ENCODE measurements at regions not wholly inside any gene's neighbourhood (a gene's known extent, or its start where the extent isn't known, plus 50 kb on each side); places are given as distances from the start of the nearest gene placed in this dataset.

- no peak for DNase-seq (ENCODE audit: extremely low read depth in 1 of 2, low read depth in 1 of 2)
Observed at GRCh38 chr21:35361988-35362387, 312.9 kb upstream of the RUNX1 start.

GRCh38 chr21:35360870-35361570 is 311.9 kb upstream of the RUNX1 start:
- no peak for DNase-seq (ENCODE audit: extremely low read depth in 1 of 2, low read depth in 1 of 2)

DNA sequence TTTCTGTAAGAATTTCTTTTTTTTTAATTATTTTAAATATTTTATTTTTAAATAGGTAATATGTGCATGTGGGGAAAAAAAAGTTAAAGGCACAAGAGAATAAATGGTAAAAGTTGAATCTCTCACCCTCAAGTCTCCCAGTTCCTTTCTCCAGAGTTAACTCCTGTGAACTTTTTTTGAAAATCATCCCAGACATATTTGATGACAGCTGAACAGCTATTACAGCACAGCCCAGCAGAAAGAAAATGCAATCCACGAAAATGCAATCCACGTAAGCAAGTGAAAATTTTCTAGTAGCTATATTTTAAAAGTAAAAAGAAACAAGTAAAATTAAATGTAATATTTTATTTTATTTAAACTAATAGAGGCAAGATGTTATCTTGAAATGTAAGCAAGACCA is 310.0 kb upstream of the RUNX1 start:
- DNase-seq (ENCODE audit: extremely low read depth in 1 of 2, low read depth in 1 of 2) = no peak

DNA sequence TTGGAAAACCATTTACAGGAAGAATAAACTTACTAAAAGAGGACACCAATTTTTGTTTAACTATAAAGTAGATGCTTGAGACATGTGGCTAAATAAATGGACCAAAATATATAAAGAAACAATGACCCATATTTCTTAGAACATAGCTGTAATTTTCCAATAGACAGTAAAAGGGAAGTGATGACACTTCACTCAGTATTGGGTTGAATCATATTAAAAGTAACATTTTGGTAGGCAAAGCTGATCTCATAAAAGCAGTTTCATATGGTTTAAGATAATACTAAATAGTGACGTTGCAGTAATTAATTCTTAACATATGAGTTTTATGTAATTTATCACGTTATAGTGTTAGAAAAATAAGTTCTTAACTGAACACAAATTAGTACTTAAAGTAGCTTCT is 308.9 kb upstream of the RUNX1 start:
- DNase-seq (ENCODE audit: extremely low read depth in 1 of 2, low read depth in 1 of 2) = no peak

DNA sequence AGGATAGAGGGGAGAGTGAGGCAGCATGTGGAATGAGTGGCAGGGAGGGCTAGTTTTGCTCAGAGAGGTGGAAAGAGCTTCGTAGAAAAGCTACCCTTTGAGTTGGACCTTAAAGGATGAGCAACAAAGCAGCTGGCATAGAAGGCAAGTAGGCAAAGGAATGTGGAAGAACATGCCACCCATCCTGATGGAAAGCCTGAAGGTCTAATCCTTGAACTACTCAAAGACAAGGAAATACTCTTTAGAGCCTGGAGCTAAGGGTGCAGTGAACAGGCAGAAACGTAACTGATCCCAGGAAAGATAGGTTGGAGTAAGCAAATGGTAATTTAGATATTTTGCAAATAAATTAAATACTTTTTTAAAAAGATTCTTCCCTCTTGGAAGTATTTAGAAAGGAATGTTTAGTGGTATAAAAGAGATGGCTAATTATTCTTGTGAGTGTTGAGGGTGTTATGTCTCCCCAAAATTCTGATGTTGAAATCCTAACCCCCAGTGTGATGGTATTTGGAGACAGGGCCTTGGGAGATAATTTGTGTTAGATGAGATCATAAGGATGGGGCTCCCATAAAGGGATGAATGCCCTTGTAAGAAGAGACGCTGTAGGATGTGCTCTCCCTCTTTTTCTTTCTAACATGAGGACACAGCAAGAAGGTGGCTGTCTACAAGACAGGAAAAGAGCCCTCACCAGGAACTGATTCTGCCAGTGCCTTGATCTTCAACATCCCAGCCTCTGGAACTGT is 308.1 kb upstream of the RUNX1 start:
- no peak for DNase-seq (ENCODE audit: extremely low read depth in 1 of 2, low read depth in 1 of 2)

GRCh38 chr21:35354078-35354477 is 305.0 kb upstream of the RUNX1 start:
- DNase-seq (ENCODE audit: extremely low read depth in 1 of 2, low read depth in 1 of 2) = no peak

GRCh38 chr21:35352793-35353192 is 303.7 kb upstream of the RUNX1 start:
- no peak for DNase-seq (ENCODE audit: extremely low read depth in 1 of 2, low read depth in 1 of 2)

DNA sequence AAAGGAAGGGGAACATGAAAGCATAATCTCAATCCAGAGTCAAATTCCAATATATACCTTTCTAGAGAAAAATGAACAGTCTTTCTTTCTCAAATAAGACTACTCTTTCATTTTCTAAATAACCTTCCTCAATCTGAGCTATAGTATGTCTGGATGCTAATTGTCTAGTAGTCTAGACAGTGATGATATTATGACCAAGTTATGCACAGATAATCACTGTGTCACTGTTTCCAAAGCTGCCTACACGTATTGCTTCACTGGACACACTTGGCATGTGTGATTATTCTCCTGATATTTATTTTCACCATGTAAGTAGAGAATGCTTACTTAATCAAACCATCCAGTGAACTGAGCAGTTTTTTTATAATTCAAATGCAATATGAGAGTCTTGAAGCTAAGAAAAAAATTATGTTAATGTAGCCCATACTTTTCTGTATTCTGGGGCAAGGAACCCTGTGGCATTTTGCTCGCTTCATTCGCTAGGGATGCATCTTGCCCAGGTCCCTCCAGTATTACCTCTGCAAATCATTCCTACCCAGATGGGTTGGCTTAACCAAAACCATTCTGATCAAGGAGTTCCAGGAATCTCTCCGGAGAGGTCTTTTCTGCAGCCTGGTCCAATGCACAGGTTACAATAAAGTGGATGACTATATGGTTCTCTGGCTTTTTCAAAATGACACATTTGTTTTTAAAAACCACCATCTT is 303.1 kb upstream of the RUNX1 start:
- DNase-seq (ENCODE audit: extremely low read depth in 1 of 2, low read depth in 1 of 2) = no peak

DNA sequence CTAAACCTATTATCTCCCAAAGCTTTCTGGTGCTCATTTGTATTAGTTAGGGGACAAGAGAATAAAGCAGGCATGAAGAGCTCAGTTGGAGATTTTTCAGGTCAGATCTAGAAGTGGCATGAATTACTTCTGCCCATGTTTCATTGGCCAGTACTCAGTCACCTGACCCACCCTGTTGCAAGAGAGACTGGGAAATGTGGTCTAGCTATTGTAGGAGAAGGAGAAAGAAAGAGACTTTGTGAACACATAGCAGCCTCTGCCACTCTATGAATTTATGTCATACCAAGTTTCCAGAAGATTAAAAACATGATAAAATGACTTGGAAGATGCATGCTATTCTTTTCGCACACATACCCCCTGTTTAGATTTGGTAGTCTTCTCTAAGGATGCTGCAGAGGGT is 302.3 kb upstream of the RUNX1 start:
- DNase-seq (ENCODE audit: extremely low read depth in 1 of 2, low read depth in 1 of 2) = no peak

DNA sequence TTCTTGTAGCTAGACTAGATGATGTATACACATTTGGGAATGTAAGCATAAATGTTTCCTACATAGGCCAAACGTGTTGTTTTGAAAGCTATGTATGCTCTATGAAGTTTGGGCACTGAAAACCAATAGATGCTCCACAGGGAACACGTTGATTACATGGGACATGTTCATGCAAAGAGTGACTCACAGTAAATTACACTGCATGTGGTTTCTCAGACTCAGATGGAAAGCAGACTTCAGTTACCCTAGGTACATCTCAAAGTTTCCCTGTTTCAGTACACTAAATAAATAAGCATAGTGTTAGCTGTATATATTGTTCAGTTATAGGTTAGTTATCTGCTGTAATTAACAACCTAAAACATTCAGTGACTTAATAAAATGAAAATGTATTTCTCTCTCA is 301.9 kb upstream of the RUNX1 start:
- no peak for DNase-seq (ENCODE audit: extremely low read depth in 1 of 2, low read depth in 1 of 2)

DNA sequence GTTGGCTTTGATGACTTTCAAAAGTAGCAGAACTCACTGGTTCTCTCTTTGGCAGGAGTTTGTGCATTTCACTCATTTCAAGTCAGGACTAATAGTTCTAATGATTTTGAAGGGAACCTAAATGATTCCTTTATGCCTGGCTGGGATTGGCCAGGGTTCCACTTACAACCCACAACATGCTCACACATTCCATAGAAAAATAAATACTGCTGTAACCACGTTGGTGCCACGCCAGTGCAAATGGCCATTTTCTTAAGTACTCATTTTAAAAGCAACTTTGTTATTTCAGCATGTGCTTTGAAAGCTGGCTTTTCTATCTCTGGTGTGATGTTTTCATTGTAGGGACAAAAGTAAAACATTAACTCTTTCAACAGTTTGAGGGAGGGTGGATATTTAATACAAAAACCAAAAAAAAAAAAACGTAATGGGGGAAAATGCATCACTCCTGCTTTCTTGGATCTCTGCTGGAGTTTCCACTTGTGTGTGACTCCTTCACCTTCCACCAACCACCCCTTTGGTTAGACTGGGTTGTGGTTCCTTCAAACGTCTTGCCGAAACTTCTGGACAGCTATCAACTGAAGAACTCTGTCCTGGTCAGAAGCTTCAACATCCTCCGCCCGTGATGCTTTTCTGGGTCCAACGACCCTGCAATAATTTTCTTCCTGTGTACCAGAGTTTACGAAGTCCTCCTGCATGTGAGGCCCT is 300.4 kb upstream of the RUNX1 start:
- DNase-seq (ENCODE audit: extremely low read depth in 1 of 2, low read depth in 1 of 2) = no peak

- DNase-seq (ENCODE audit: extremely low read depth in 1 of 2, low read depth in 1 of 2) = no peak
Observed at GRCh38 chr21:35348686-35349085, 299.6 kb upstream of the RUNX1 start.

DNA sequence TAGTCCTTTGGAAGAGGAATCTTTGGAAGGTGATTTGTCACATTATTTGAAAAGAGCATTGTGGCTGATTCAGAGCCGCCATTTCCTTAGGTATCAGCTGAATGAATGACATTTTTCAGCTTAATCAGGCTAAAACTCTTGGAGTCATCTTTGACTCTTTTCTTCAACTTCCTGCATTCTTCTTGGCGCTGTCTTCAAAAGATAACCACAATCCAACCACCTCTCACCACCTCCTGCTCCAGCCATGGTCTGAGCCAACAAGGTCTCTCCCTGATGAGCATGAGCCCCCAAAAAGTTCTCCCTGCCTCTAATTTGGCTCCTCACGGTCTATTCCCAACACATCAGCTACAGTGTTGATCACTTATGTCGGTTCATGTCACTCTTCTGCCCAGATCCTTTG is 297.6 kb upstream of the RUNX1 start:
- no peak for DNase-seq (ENCODE audit: extremely low read depth in 1 of 2, low read depth in 1 of 2)

- DNase-seq (ENCODE audit: extremely low read depth in 1 of 2, low read depth in 1 of 2) = no peak
Observed at GRCh38 chr21:35345954-35346353, 296.9 kb upstream of the RUNX1 start.

DNA sequence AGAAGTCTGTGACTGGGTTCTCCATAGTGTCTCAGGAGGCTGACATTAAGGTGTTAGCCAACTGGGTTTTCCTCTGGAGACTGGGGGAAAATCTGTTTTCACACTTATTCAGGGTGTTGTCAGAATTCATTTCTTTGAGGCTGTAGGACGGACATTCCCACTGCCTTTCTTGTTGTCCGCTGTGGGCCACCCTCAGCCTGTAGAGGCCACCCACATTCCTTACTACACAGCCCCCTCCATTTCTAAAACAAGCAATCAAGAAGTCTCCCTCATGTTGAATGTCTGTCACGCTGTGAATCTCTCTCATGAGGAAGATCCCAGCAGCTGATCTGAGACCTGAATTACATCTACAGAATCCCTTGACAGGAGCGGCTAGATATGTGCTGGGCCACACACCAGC is 295.5 kb upstream of the RUNX1 start:
- no peak for DNase-seq (ENCODE audit: extremely low read depth in 1 of 2, low read depth in 1 of 2)

GRCh38 chr21:35343046-35343819 is 294.1 kb upstream of the RUNX1 start:
- no peak for DNase-seq (ENCODE audit: extremely low read depth in 1 of 2, low read depth in 1 of 2)

GRCh38 chr21:35342440-35342839 is 293.3 kb upstream of the RUNX1 start:
- DNase-seq (ENCODE audit: extremely low read depth in 1 of 2, low read depth in 1 of 2) = no peak

GRCh38 chr21:35340273-35340672 is 291.2 kb upstream of the RUNX1 start:
- DNase-seq (ENCODE audit: extremely low read depth in 1 of 2, low read depth in 1 of 2) = no peak

GRCh38 chr21:35338881-35339632 is 290.0 kb upstream of the RUNX1 start:
- no peak for DNase-seq (ENCODE audit: extremely low read depth in 1 of 2, low read depth in 1 of 2)

DNA sequence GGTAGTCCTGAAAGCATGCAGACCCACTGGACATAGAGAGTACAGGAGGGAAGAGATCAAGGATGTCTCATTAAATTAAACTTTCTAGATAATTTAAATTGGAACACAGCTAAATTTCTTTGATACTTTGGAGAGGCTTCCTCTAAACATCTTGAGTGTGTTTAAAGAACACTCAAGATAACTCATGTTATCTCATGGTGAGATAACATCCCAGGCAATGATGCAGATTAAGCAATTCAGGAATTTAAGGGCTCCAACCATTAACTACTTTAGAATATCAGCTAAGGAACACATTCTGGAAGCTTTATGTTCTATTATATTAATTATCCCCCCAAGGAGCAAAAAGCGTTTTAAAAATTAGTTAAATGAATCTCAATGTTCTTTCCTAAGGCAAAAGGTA is 289.2 kb upstream of the RUNX1 start:
- DNase-seq (ENCODE audit: extremely low read depth in 1 of 2, low read depth in 1 of 2) = no peak

Measured in stimulated activated CD8-positive, alpha-beta memory T cell treated with anti-CD3 and anti-CD28 coated beads, Interleukin-7, amount 100 ng/mL, for 48 hours (primary cell).